ENCODE measurements at regions not wholly inside any gene's neighbourhood (a gene's known extent, or its start where the extent isn't known, plus 50 kb on each side); places are given as distances from the start of the nearest gene placed in this dataset.

DNA sequence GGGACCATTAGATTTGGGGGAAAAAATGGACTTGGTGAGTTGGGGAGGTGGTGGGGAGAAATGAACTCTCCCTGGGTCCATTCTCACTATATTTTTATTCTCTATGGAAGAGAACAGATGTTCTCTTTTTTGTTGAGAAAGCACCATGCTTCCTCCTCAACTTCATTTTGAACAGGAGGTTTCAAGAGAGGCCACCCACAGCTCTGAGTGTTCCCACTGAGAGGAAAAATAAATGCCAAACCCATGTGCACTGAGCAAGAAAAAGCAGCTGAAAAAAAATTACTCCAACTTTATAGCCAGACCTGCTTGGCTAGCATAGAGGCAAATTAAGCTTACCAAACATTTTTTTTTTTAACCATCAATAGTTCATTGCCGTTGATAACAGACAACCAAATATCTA is 883.6 kb downstream of the KCNJ2 start:
- H3K36me3 ChIP-seq (ENCODE audit: control insufficient read depth, insufficient read depth, low read length) = no peaks in the 10 kb centered on the region
- H3K27me3 ChIP-seq (ENCODE audit: control insufficient read depth, insufficient read depth, low read length) = no peaks in the 10 kb centered on the region
- dilution Hi-C loops (cut with HindIII; ENCODE audit: low sequenced_read_pairs, unreplicated experiment) (no loop called here), intact Hi-C loops (cut with micrococcal nuclease) (no loop called here), in situ Hi-C loops (cut with MboI; ENCODE audit: low sequenced_read_pairs) (no loop called here)
- no peaks in the 10 kb centered on the region for H4K20me1 ChIP-seq (ENCODE audit: insufficient read depth, low read length)
- H3K79me1 ChIP-seq (ENCODE audit: low read depth in 1 of 2, low read length in 2 of 2) = no peaks in the 10 kb centered on the region
- H3K27ac ChIP-seq (ENCODE audit: insufficient read depth, low read length) = no peak overlapping the region
- H2BK15ac ChIP-seq (ENCODE audit: low read depth, low read length) = no peak overlapping the region
- no peaks in the 10 kb centered on the region for H3K9me1 ChIP-seq (ENCODE audit: insufficient read depth, low read length)
- POLR2A ChIA-PET (ENCODE audit: unreplicated experiment) = no interaction called here
- CTCF ChIA-PET = interaction anchor here (0.6 to 1.0 kb wide), 3 partner anchors 159 to 1718 kb away, joined by 3 to 4 read pairs (median 3); no protein-coding TSS in a partner anchor
- no peak overlapping the region for H3K4me3 ChIP-seq (ENCODE audit: insufficient read depth, low read depth, low read length)
- no peak overlapping the region for H3K23ac ChIP-seq (ENCODE audit: low read depth, low read length)
- H2AK9ac ChIP-seq (replicated peaks; ENCODE audit: low read depth, low read length, poor library complexity) = no peak overlapping the region
- ATAC-seq (ENCODE audit: low read depth) = no peak
- H3K56ac ChIP-seq (ENCODE audit: extremely low read depth, insufficient read depth, low read length) = no peak overlapping the region
- H3K18ac ChIP-seq (ENCODE audit: low read depth, low read length) = no peak overlapping the region
- H3K4ac ChIP-seq (ENCODE audit: low read depth, low read length) = no peak overlapping the region
- H4K5ac ChIP-seq (ENCODE audit: low read depth, low read length) = no peak overlapping the region
- no CpG with 5 or more reads among the region's 1 CpG for WGBS, 2 experiments (ENCODE audit: extremely low coverage in 2 of 2, insufficient read length in 1 of 2)
- H2BK120ac ChIP-seq (ENCODE audit: low read depth, low read length) = no peak overlapping the region
- no peaks in the 10 kb centered on the region for H3K4me1 ChIP-seq (ENCODE audit: control insufficient read depth, insufficient read depth, low read length)
- H3K4me2 ChIP-seq (ENCODE audit: low read depth, low read length) = no peak overlapping the region
- H2AK5ac ChIP-seq (ENCODE audit: low read depth, low read length) = no peak overlapping the region
- H2BK20ac ChIP-seq (ENCODE audit: low read depth, low read length) = no peak overlapping the region
- H3K9me3 ChIP-seq (ENCODE audit: control insufficient read depth, insufficient read depth, low read length) = no peaks in the 10 kb centered on the region
- TF ChIP-seq FOS (IDR thresholded peaks at IDR 0.05; ENCODE audit: low read depth, low read length) = no peak
- TF ChIP-seq MAFK (IDR thresholded peaks at IDR 0.05; ENCODE audit: low read depth, low read length) = no peak
- no peak for TF ChIP-seq RCOR1 (IDR thresholded peaks at IDR 0.05; ENCODE audit: insufficient replicate concordance, low read length)
- no peak for TF ChIP-seq NFE2L2 (IDR thresholded peaks at IDR 0.05; ENCODE audit: low read depth, low read length)
- TF ChIP-seq, protein P1, sequence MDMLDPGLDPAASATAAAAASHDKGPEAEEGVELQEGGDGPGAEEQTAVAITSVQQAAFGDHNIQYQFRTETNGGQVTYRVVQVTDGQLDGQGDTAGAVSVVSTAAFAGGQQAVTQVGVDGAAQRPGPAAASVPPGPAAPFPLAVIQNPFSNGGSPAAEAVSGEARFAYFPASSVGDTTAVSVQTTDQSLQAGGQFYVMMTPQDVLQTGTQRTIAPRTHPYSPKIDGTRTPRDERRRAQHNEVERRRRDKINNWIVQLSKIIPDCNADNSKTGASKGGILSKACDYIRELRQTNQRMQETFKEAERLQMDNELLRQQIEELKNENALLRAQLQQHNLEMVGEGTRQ (IDR thresholded peaks at IDR 0.05; ENCODE audit: low read depth, low read length) = no peak
- TF ChIP-seq POLR2A (IDR thresholded peaks at IDR 0.05; ENCODE audit: low read depth, low read length) = no peak
- TF ChIP-seq SMC3 (IDR thresholded peaks at IDR 0.05; ENCODE audit: low read depth, low read length) = no peak
- no peak for TF ChIP-seq RFX5 (IDR thresholded peaks at IDR 0.05; ENCODE audit: low read depth, low read length)
- no peak for TF ChIP-seq MAZ (IDR thresholded peaks at IDR 0.05; ENCODE audit: borderline replicate concordance, low read depth, low read length)
- no peak for TF ChIP-seq CEBPB (IDR thresholded peaks at IDR 0.05; ENCODE audit: low read depth, low read length)
- TF ChIP-seq BHLHE40 (IDR thresholded peaks at IDR 0.05; ENCODE audit: low read depth, low read length) = no peak
- no peak for TF ChIP-seq CHD1 (IDR thresholded peaks at IDR 0.05; ENCODE audit: low read depth, low read length)
- TF ChIP-seq, protein P2, sequence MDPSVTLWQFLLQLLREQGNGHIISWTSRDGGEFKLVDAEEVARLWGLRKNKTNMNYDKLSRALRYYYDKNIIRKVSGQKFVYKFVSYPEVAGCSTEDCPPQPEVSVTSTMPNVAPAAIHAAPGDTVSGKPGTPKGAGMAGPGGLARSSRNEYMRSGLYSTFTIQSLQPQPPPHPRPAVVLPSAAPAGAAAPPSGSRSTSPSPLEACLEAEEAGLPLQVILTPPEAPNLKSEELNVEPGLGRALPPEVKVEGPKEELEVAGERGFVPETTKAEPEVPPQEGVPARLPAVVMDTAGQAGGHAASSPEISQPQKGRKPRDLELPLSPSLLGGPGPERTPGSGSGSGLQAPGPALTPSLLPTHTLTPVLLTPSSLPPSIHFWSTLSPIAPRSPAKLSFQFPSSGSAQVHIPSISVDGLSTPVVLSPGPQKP (IDR thresholded peaks at IDR 0.05; ENCODE audit: borderline replicate concordance, low read depth, low read length) = no peak
- TF ChIP-seq, protein P3, sequence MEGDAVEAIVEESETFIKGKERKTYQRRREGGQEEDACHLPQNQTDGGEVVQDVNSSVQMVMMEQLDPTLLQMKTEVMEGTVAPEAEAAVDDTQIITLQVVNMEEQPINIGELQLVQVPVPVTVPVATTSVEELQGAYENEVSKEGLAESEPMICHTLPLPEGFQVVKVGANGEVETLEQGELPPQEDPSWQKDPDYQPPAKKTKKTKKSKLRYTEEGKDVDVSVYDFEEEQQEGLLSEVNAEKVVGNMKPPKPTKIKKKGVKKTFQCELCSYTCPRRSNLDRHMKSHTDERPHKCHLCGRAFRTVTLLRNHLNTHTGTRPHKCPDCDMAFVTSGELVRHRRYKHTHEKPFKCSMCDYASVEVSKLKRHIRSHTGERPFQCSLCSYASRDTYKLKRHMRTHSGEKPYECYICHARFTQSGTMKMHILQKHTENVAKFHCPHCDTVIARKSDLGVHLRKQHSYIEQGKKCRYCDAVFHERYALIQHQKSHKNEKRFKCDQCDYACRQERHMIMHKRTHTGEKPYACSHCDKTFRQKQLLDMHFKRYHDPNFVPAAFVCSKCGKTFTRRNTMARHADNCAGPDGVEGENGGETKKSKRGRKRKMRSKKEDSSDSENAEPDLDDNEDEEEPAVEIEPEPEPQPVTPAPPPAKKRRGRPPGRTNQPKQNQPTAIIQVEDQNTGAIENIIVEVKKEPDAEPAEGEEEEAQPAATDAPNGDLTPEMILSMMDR (conservative IDR thresholded peaks at IDR 0.05; ENCODE audit: low read depth, low read length) = no peak
- no peak for TF ChIP-seq RAD21 (IDR thresholded peaks at IDR 0.05; ENCODE audit: low read length)
- no peak for TF ChIP-seq MXI1 (IDR thresholded peaks at IDR 0.05; ENCODE audit: borderline replicate concordance, low read depth, low read length)
- no peak for DNase-seq
- no peak overlapping the region for H4K91ac ChIP-seq (ENCODE audit: insufficient read depth, low read depth, low read length)
- H3K9ac ChIP-seq (ENCODE audit: low read depth, low read length) = no peak overlapping the region
- H2AFZ ChIP-seq (replicated peaks; ENCODE audit: low read length, poor library complexity) = no peak overlapping the region
- H4K8ac ChIP-seq (ENCODE audit: low read depth in 2 of 2, low read length in 2 of 2) = no peak overlapping the region
- H2BK5ac ChIP-seq (ENCODE audit: low read depth, low read length, poor library complexity, severe bottlenecking) = no peak overlapping the region
- no TSS peak for BruUV-seq (replicated peaks)
- no peak overlapping the region for H3K14ac ChIP-seq (replicated peaks; ENCODE audit: low read depth, low read length)

All from IMR-90 (cell line).